A549 (cell line): ENCODE measurements at regions not wholly inside any gene's neighbourhood (a gene's known extent, or its start where the extent isn't known, plus 50 kb on each side); places are given as distances from the start of the nearest gene placed in this dataset.

Source experiments
- ATAC-seq, 2 experiments: fragments of 200-7000 bp in 1 of 2; fragments of >200 bp in 1 of 2; cut with Nextera tagmentation in 1 of 2; cut with Tn5 transposase in 1 of 2; 3 replicates each; pipeline versions ENCODE4 v1.8.0 to v1.9.1; 2018 to 2020; ENCODE audit warnings: mild to moderate bottlenecking in 1 of 2, moderate library complexity in 1 of 2
- CTCF ChIA-PET: fragments of 300-600 bp; sonication (Branson Sonifier 250); formaldehyde crosslinking; extraction: SDS; loops from one replicate; lab custom pipeline; 2021; ENCODE audit warnings: antibody characterized with exemption, inconsistent platforms; lab: Yijun Ruan, JAX
- POLR2A ChIA-PET: fragments of 350-600 bp; formaldehyde crosslinking; extraction: SDS; loops from one replicate; lab custom pipeline; 2021; ENCODE audit warnings: antibody characterized with exemption, inconsistent platforms; lab: Yijun Ruan, JAX
- DNase-seq, 2 experiments: peaks; one replicate each; pipeline versions ENCODE4 v3.0.0 to v3.0.0-alpha.2; 2011 to 2016; ENCODE audit warnings: low read depth in 1 of 2, low spot score in 1 of 2
- FAIRE-seq: peaks from 2 replicates; lab custom pipeline; 2011; peaks lifted over from hg19 to GRCh38; lab: Jason Lieb, UNC
- H3K27ac ChIP-seq, 2 experiments: fragments of >200 bp; sonication (Bioruptor Twin); formaldehyde crosslinking; 3 replicates each; pipeline ENCODE4 v1.5.1; 2016 to 2017
- H3K4me1 ChIP-seq: fragments of >200 bp; sonication (Bioruptor Twin); formaldehyde crosslinking; 3 replicates; pipeline ENCODE4 v1.6.1; 2016
- H3K4me2 ChIP-seq: fragments of >200 bp; sonication (Bioruptor Twin); formaldehyde crosslinking; 3 replicates; pipeline ENCODE4 v1.6.1; 2016
- H3K4me3 ChIP-seq: fragments of >200 bp; sonication (Bioruptor Twin); formaldehyde crosslinking; 3 replicates; pipeline ENCODE4 v1.5.1; 2016
- H3K9me3 ChIP-seq: fragments of >200 bp; sonication (Bioruptor Twin); formaldehyde crosslinking; 3 replicates; pipeline ENCODE4 v1.6.1; 2016
- ATOH8 ChIP-seq: fragments of 250-450 bp; sonication (Bioruptor Pico); IDR thresholded peaks from 2 replicates; pipeline ENCODE4 v1.5.0; 2020; ENCODE audit warnings: low read depth, mild to moderate bottlenecking, moderate library complexity
- BCL3 ChIP-seq: fragments of >200 bp; sonication (Bioruptor Twin); formaldehyde crosslinking; IDR thresholded peaks from 3 replicates; pipeline ENCODE4 v1.6.1; 2016
- CBX2 ChIP-seq: fragments of 200-600 bp; sonication (generic); IDR thresholded peaks from 2 replicates; pipeline ENCODE4 v1.6.1; 2016; ENCODE audit warnings: low read depth, mild to moderate bottlenecking, borderline replicate concordance
- CBX8 ChIP-seq: fragments of 200-600 bp; sonication (generic); IDR thresholded peaks from 2 replicates; pipeline ENCODE4 v1.6.1; 2016
- CHD2 ChIP-seq: fragments of 150-350 bp; IDR thresholded peaks from 2 replicates; pipeline ENCODE4 v1.6.1; 2014; ENCODE audit warnings: low read length; ENCODE audit not compliant: partially characterized antibody
- CTCF ChIP-seq: fragments of >200 bp; sonication (Bioruptor Twin); formaldehyde crosslinking; IDR thresholded peaks from 3 replicates; pipeline ENCODE4 v1.5.1; 2016
- E2F6 ChIP-seq: IDR thresholded peaks from 2 replicates; pipeline ENCODE4 v1.6.1; 2012; ENCODE audit warnings: low read depth, borderline replicate concordance
- ELK1 ChIP-seq: fragments of 150-350 bp; IDR thresholded peaks from 2 replicates; pipeline ENCODE4 v1.6.1; 2014; ENCODE audit warnings: low read depth, mild to moderate bottlenecking, low read length
- EP300 ChIP-seq, 2 experiments: fragments of >200 bp; sonication (Bioruptor Twin); formaldehyde crosslinking; IDR thresholded peaks; 2 replicates in 1 of 2; 3 replicates in 1 of 2; pipeline ENCODE4 v1.6.1; 2016 to 2017
- FOSL2 ChIP-seq, 2 experiments: fragments of 450-650 bp in 1 of 2; fragments of >200 bp in 1 of 2; sonication (Bioruptor Twin) in 1 of 2; formaldehyde crosslinking; IDR thresholded peaks; 2 replicates each; pipeline versions ENCODE4 v1.5.0 to v1.6.1; 2016 to 2020; ENCODE audit warnings: mild to moderate bottlenecking in 1 of 2, moderate library complexity in 1 of 2
- HEYL ChIP-seq: fragments of 250-450 bp; sonication (Bioruptor Pico); IDR thresholded peaks from 2 replicates; pipeline ENCODE4 v1.8.0; 2021; ENCODE audit warnings: mild to moderate bottlenecking, moderate library complexity
- HOXA7 ChIP-seq: fragments of 250-450 bp; sonication (Bioruptor Pico); IDR thresholded peaks from 2 replicates; pipeline ENCODE4 v1.5.0; 2020; ENCODE audit warnings: mild to moderate bottlenecking, moderate library complexity
- JUN ChIP-seq, 2 experiments: fragments of >200 bp; sonication (Bioruptor Twin); formaldehyde crosslinking; IDR thresholded peaks; 2 replicates in 1 of 2; 3 replicates in 1 of 2; pipeline ENCODE4 v1.6.1; 2016 to 2017
- JUNB ChIP-seq: fragments of >200 bp; sonication (Bioruptor Twin); formaldehyde crosslinking; IDR thresholded peaks from 2 replicates; pipeline ENCODE4 v1.6.1; 2016
- KDM5A ChIP-seq: fragments of 200-600 bp; sonication (generic); IDR thresholded peaks from 2 replicates; pipeline ENCODE4 v1.6.1; 2016; ENCODE audit warnings: antibody characterized with exemption, mild to moderate bottlenecking
- MAZ ChIP-seq: fragments of 150-350 bp; IDR thresholded peaks from 2 replicates; pipeline ENCODE4 v1.6.1; 2014; ENCODE audit warnings: antibody characterized with exemption, low read depth, low read length, borderline replicate concordance
- MYC ChIP-seq: IDR thresholded peaks from 2 replicates; pipeline ENCODE4 v1.6.1; 2012; ENCODE audit warnings: mild to moderate bottlenecking, inconsistent platforms, low read length, improper control_type of control experiment, borderline replicate concordance
- PBX3 ChIP-seq: IDR thresholded peaks from 2 replicates; pipeline ENCODE4 v1.6.1; 2012
- RAD21 ChIP-seq, 2 experiments: fragments of >200 bp in 1 of 2; sonication (Bioruptor Twin) in 1 of 2; formaldehyde crosslinking in 1 of 2; IDR thresholded peaks in 1 of 2; conservative IDR thresholded peaks in 1 of 2; 2 replicates in 1 of 2; 3 replicates in 1 of 2; pipeline ENCODE4 v1.6.1; 2012 to 2018; ENCODE audit warnings: inconsistent platforms in 1 of 2
- RCOR1 ChIP-seq: fragments of 150-350 bp; IDR thresholded peaks from 2 replicates; pipeline ENCODE4 v1.6.1; 2014; ENCODE audit warnings: antibody characterized with exemption, low read length, low read depth
- SREBF2 ChIP-seq: fragments of 450-650 bp; IDR thresholded peaks from 2 replicates; pipeline ENCODE4 v1.6.1; 2014; ENCODE audit warnings: mild to moderate bottlenecking, moderate library complexity
- ZC3H11A ChIP-seq: fragments of 450-650 bp; IDR thresholded peaks from 2 replicates; pipeline ENCODE4 v1.6.1; 2014; ENCODE audit warnings: antibody characterized with exemption, mild to moderate bottlenecking
- ZNF302 ChIP-seq: fragments of 250-450 bp; sonication (Bioruptor Pico); IDR thresholded peaks from 2 replicates; pipeline ENCODE4 v1.9.0; 2021; ENCODE audit warnings: inconsistent platforms, mild to moderate bottlenecking, moderate library complexity
- WGBS: methylation state at CpG from one replicate; pipeline ENCODE4 v1.1.6; 2017; ENCODE audit errors: missing lambda C conversion rate; 5-methylcytosine and 5-hydroxymethylcytosine counted together

GRCh38 chr9:91150273-91150997 is 211.3 kb downstream of the AUH start:
- Histone ChIP-seq H3K4me1 (no peaks in the 10 kb centered on the region), H3K4me2 (no peak overlapping the region), H3K4me3 (no peak overlapping the region), H3K9me3 (peaks cover 29% of the 10 kb centered on the region; the same call in 1 of the 3 replicates), H3K27ac (no peak overlapping the region)
- TF ChIP-seq RCOR1 (no peak), EP300 (IDR thresholded peaks at IDR 0.05) (no peak), HOXA7 (no peak), FOSL2 (IDR thresholded peaks at IDR 0.05) (no peak), FOSL2 (CRISPR knock-in tag; IDR thresholded peaks at IDR 0.05) (no peak), RAD21 (conservative IDR thresholded peaks at IDR 0.05 in 1 of 2, IDR thresholded peaks at IDR 0.05 in 1 of 2) (no peak), ZC3H11A (no peak), BCL3 (no peak), CHD2 (no peak), ELK1 (no peak), SREBF2 (no peak), ATOH8 (CRISPR knock-in tag) (no peak), MYC (no peak), ZNF302 (CRISPR knock-in tag) (no peak)
- ATAC-seq (no peak), DNase-seq (no peak), FAIRE-seq (no peak)
- ChIA-PET POLR2A (no interaction called here), CTCF (interaction anchor here (1.5 to 1.7 kb wide), 2 partner anchors 27 to 113 kb away, joined by 3 to 4 read pairs; no protein-coding TSS in a partner anchor)
- 63% methylated on average over 3 of the region's 3 CpGs for WGBS

GRCh38 chr9:91150998-91151717 is 210.6 kb downstream of the AUH start:
- FAIRE-seq (no peak), DNase-seq (no peak), ATAC-seq (no peak)
- ChIA-PET POLR2A (no interaction called here), CTCF (interaction anchor here (0.6 to 1.7 kb wide), 5 partner anchors 27 to 576 kb away, joined by 3 to 4 read pairs (median 3); no protein-coding TSS in a partner anchor)
- no peak overlapping the region for H3K27ac ChIP-seq
- no peaks in the 10 kb centered on the region for H3K4me1 ChIP-seq
- TF ChIP-seq E2F6 (no peak), CBX2 (no peak), SREBF2 (no peak)
- no peak overlapping the region for H3K4me3 ChIP-seq
- 64% methylated on average over 5 of the region's 5 CpGs for WGBS
- H3K4me2 ChIP-seq: no peak overlapping the region
- H3K9me3 ChIP-seq: peaks cover 29% of the 10 kb centered on the region; the same call in 1 of the 3 replicates

GRCh38 chr9:91151718-91152095 is 210.0 kb downstream of the AUH start:
- 49% methylated on average over 4 of the region's 4 CpGs for WGBS
- Histone ChIP-seq H3K27ac (no peak overlapping the region), H3K4me3 (no peak overlapping the region), H3K4me1 (no peaks in the 10 kb centered on the region), H3K4me2 (no peak overlapping the region), H3K9me3 (peaks cover 29% of the 10 kb centered on the region; the same call in 1 of the 3 replicates)
- ATAC-seq: no peak
- DNase-seq: no peak
- CTCF ChIA-PET: interaction anchor here (0.6 to 1.7 kb wide), 5 partner anchors 26 to 575 kb away, joined by 3 to 4 read pairs (median 3); no protein-coding TSS in a partner anchor
- FAIRE-seq: no peak
- TF ChIP-seq MAZ (no peak), HEYL (no peak), CTCF (no peak), CBX8 (no peak), JUN (IDR thresholded peaks at IDR 0.05) (no peak), KDM5A (no peak), PBX3 (no peak), JUNB (no peak), E2F6 (no peak), EP300 (IDR thresholded peaks at IDR 0.05) (no peak)
- POLR2A ChIA-PET: no interaction called here
